ENCODE measurements at regions not wholly inside any gene's neighbourhood (a gene's known extent, or its start where the extent isn't known, plus 50 kb on each side); places are given as distances from the start of the nearest gene placed in this dataset.

GRCh38 chr11:82092904-82093303, 640.8 kb downstream of the FAM181B start:
- H3K9me1 ChIP-seq (ENCODE audit: insufficient read depth, low read length): no peaks in the 10 kb centered on the region
- no peaks in the 10 kb centered on the region for H3K36me3 ChIP-seq (ENCODE audit: control insufficient read depth, insufficient read depth, low read length)
- H4K20me1 ChIP-seq (ENCODE audit: insufficient read depth, low read length): no peaks in the 10 kb centered on the region
- no peak overlapping the region for H4K5ac ChIP-seq (ENCODE audit: low read depth, low read length)
- H3K23ac ChIP-seq (ENCODE audit: low read depth, low read length): no peak overlapping the region
- in situ Hi-C loops (cut with MboI; ENCODE audit: low sequenced_read_pairs) (no loop called here), intact Hi-C loops (cut with micrococcal nuclease) (no loop called here), dilution Hi-C loops (cut with HindIII; ENCODE audit: low sequenced_read_pairs, unreplicated experiment) (no loop called here)
- ChIA-PET CTCF (no interaction called here), POLR2A (ENCODE audit: unreplicated experiment) (no interaction called here)
- BruUV-seq (replicated peaks): no TSS peak
- H2AFZ ChIP-seq (replicated peaks; ENCODE audit: low read length, poor library complexity): no peak overlapping the region
- no peaks in the 10 kb centered on the region for H3K4me1 ChIP-seq (ENCODE audit: control insufficient read depth, insufficient read depth, low read length)
- H2AK9ac ChIP-seq (replicated peaks; ENCODE audit: low read depth, low read length, poor library complexity): no peak overlapping the region
- H3K18ac ChIP-seq (ENCODE audit: low read depth, low read length): no peak overlapping the region
- H2BK5ac ChIP-seq (ENCODE audit: low read depth, low read length, poor library complexity, severe bottlenecking): no peak overlapping the region
- H2BK120ac ChIP-seq (ENCODE audit: low read depth, low read length): no peak overlapping the region
- H2AK5ac ChIP-seq (ENCODE audit: low read depth, low read length): no peak overlapping the region
- no peak overlapping the region for H3K4ac ChIP-seq (ENCODE audit: low read depth, low read length)
- DNase-seq: no peak
- no peak for TF ChIP-seq RAD21 (IDR thresholded peaks at IDR 0.05; ENCODE audit: low read length)
- TF ChIP-seq BHLHE40 (IDR thresholded peaks at IDR 0.05; ENCODE audit: low read depth, low read length): no peak
- TF ChIP-seq, protein P1, sequence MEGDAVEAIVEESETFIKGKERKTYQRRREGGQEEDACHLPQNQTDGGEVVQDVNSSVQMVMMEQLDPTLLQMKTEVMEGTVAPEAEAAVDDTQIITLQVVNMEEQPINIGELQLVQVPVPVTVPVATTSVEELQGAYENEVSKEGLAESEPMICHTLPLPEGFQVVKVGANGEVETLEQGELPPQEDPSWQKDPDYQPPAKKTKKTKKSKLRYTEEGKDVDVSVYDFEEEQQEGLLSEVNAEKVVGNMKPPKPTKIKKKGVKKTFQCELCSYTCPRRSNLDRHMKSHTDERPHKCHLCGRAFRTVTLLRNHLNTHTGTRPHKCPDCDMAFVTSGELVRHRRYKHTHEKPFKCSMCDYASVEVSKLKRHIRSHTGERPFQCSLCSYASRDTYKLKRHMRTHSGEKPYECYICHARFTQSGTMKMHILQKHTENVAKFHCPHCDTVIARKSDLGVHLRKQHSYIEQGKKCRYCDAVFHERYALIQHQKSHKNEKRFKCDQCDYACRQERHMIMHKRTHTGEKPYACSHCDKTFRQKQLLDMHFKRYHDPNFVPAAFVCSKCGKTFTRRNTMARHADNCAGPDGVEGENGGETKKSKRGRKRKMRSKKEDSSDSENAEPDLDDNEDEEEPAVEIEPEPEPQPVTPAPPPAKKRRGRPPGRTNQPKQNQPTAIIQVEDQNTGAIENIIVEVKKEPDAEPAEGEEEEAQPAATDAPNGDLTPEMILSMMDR (conservative IDR thresholded peaks at IDR 0.05; ENCODE audit: low read depth, low read length): no peak
- no peak for TF ChIP-seq RFX5 (IDR thresholded peaks at IDR 0.05; ENCODE audit: low read depth, low read length)
- no peak for TF ChIP-seq POLR2A (IDR thresholded peaks at IDR 0.05; ENCODE audit: low read depth, low read length)
- H4K91ac ChIP-seq (ENCODE audit: insufficient read depth, low read depth, low read length): no peak overlapping the region
- no peak for ATAC-seq (ENCODE audit: low read depth)
- H3K4me3 ChIP-seq (ENCODE audit: insufficient read depth, low read depth, low read length): no peak overlapping the region
- no peak overlapping the region for H3K14ac ChIP-seq (replicated peaks; ENCODE audit: low read depth, low read length)
- no peaks in the 10 kb centered on the region for H3K79me1 ChIP-seq (ENCODE audit: low read depth in 1 of 2, low read length in 2 of 2)
- no peak overlapping the region for H4K8ac ChIP-seq (ENCODE audit: low read depth in 2 of 2, low read length in 2 of 2)
- H2BK20ac ChIP-seq (ENCODE audit: low read depth, low read length): no peak overlapping the region
- H3K4me2 ChIP-seq (ENCODE audit: low read depth, low read length): no peak overlapping the region
- no peaks in the 10 kb centered on the region for H3K9me3 ChIP-seq (ENCODE audit: control insufficient read depth, insufficient read depth, low read length)
- H2BK15ac ChIP-seq (ENCODE audit: low read depth, low read length): no peak overlapping the region
- no peak overlapping the region for H3K56ac ChIP-seq (ENCODE audit: extremely low read depth, insufficient read depth, low read length)
- H3K27me3 ChIP-seq (ENCODE audit: control insufficient read depth, insufficient read depth, low read length): no peaks in the 10 kb centered on the region
- H3K27ac ChIP-seq (ENCODE audit: insufficient read depth, low read length): no peak overlapping the region
- no peak overlapping the region for H3K9ac ChIP-seq (ENCODE audit: low read depth, low read length)
